Body of pancreas (tissue), 4 donors: ENCODE measurements at regions not wholly inside any gene's neighbourhood (a gene's known extent, or its start where the extent isn't known, plus 50 kb on each side); places are given as distances from the start of the nearest gene placed in this dataset.

Source experiments
- ATAC-seq: fragments of 150-250 bp; one replicate; pipeline ENCODE4 v1.9.1; 2016
- DNase-seq, 4 donors: peaks; one replicate each; pipeline ENCODE4 v3.0.0-alpha.2; 2019
- H3K27ac ChIP-seq, 4 donors: fragments of 200-600 bp; sonication (generic); 1 replicate in 3 of 4; 2 replicates in 1 of 4; pipeline versions ENCODE4 v1.5.1 to v1.6.1; 2016 to 2019; ENCODE audit warnings: mild to moderate bottlenecking in 1 of 4, mixed read lengths in 1 of 4, moderate library complexity in 1 of 4
- H3K27me3 ChIP-seq, 2 donors: fragments of 200-600 bp; sonication (generic); one replicate each; pipeline ENCODE4 v1.6.0; 2016; ENCODE audit warnings: mild to moderate bottlenecking in 1 of 2
- H3K36me3 ChIP-seq, 2 donors: fragments of 200-600 bp; sonication (generic); replicated peaks in 1 of 2; 2 replicates each; pipeline ENCODE4 v1.5.1; 2016; ENCODE audit warnings: low read depth in 2 of 2; ENCODE audit not compliant: insufficient read depth in 1 of 2
- H3K4me1 ChIP-seq: fragments of 200-600 bp; sonication (generic); one replicate; pipeline ENCODE4 v1.6.0; 2016
- H3K4me3 ChIP-seq, 2 donors: fragments of 200-600 bp; sonication (generic); 1 replicate in 1 of 2; 2 replicates in 1 of 2; pipeline ENCODE4 v1.5.1; 2016 to 2019
- H3K9me3 ChIP-seq, 3 donors: fragments of 200-600 bp; sonication (generic); 1 replicate in 2 of 3; 2 replicates in 1 of 3; pipeline ENCODE4 v1.5.1; 2016
- CTCF ChIP-seq, 7 experiments: fragments of 450-650 bp in 4 of 7; fragments of 200-600 bp in 3 of 7; sonication (generic) in 3 of 7; IDR thresholded peaks; one replicate each; pipeline ENCODE4 v1.5.1; 2016 to 2019; ENCODE audit warnings: antibody characterized with exemption in 7 of 7
- POLR2A ChIP-seq, 3 donors: fragments of 450-650 bp; IDR thresholded peaks; one replicate each; pipeline ENCODE4 v1.6.1; 2016; ENCODE audit warnings: antibody characterized with exemption in 3 of 3, mild to moderate bottlenecking in 2 of 3
- WGBS, 2 donors: methylation state at CpG; one replicate each; pipeline ENCODE4 v1.1.5; 2017; 5-methylcytosine and 5-hydroxymethylcytosine counted together
- intact Hi-C: fragments of 100-400 bp; cut with DNase I; formaldehyde crosslinking; loops from one replicate; pipeline ENCODE4 v1.15.1; 2023

- DNase-seq (no peak), ATAC-seq (no peak)
- Histone ChIP-seq H3K9me3 (no peaks in the 10 kb centered on the region), H3K36me3 (no peaks in the 10 kb centered on the region), H3K27ac (no peak overlapping the region), H3K4me3 (no peak overlapping the region), H3K27me3 (no peaks in the 10 kb centered on the region), H3K4me1 (no peaks in the 10 kb centered on the region)
- TF ChIP-seq CTCF (IDR thresholded peaks at IDR 0.05) = no peak
- intact Hi-C loops = no loop called here
- WGBS, 2 donors = 95% methylated on average over 4 of the region's 4 CpGs
Observed at GRCh38 chr9:107216329-107216728, 66.8 kb upstream of the RAD23B start.

- no peak overlapping the region for H3K27ac ChIP-seq
- no peak for TF ChIP-seq POLR2A (IDR thresholded peaks at IDR 0.05)
- no peak for TF ChIP-seq CTCF (IDR thresholded peaks at IDR 0.05)
- no peaks in the 10 kb centered on the region for H3K27me3 ChIP-seq
- H3K9me3 ChIP-seq = no peaks in the 10 kb centered on the region
- 67 to 78% methylated on average over 6 of the region's 6 CpGs for WGBS, 2 donors
- intact Hi-C loops = no loop called here
- H3K4me3 ChIP-seq = no peak overlapping the region
- DNase-seq = no peak
- no peak for ATAC-seq
- no peaks in the 10 kb centered on the region for H3K4me1 ChIP-seq
- no peaks in the 10 kb centered on the region for H3K36me3 ChIP-seq
Observed at GRCh38 chr9:107218829-107219485, 64.1 kb upstream of the RAD23B start.

- Histone ChIP-seq H3K27me3 (no peaks in the 10 kb centered on the region), H3K4me1 (no peaks in the 10 kb centered on the region), H3K27ac (no peak overlapping the region), H3K36me3 (no peaks in the 10 kb centered on the region), H3K4me3 (no peak overlapping the region), H3K9me3 (no peaks in the 10 kb centered on the region)
- ATAC-seq (no peak), DNase-seq (no peak)
- intact Hi-C loops = no loop called here
- TF ChIP-seq POLR2A (IDR thresholded peaks at IDR 0.05) = no peak
- no peak for TF ChIP-seq CTCF (IDR thresholded peaks at IDR 0.05)
- WGBS, 2 donors = 76 to 93% methylated on average over 4 of the region's 4 CpGs
Observed at GRCh38 chr9:107219486-107220077, 63.5 kb upstream of the RAD23B start.

- intact Hi-C loops = no loop called here
- DNase-seq = no peak
Observed at GRCh38 chr9:107221321-107221720, 61.8 kb upstream of the RAD23B start.

More at GRCh38 chr9:107221321-107221720, 61.8 kb upstream of the RAD23B start:
- H3K4me1 ChIP-seq = no peaks in the 10 kb centered on the region
- no peak overlapping the region for H3K4me3 ChIP-seq
- no peak for TF ChIP-seq POLR2A (IDR thresholded peaks at IDR 0.05)
- TF ChIP-seq CTCF (IDR thresholded peaks at IDR 0.05) = no peak
- H3K9me3 ChIP-seq = no peaks in the 10 kb centered on the region
- H3K36me3 ChIP-seq = no peaks in the 10 kb centered on the region
- ATAC-seq = no peak
- WGBS, 2 donors = 33 to 63% methylated on average over 2 of the region's 2 CpGs
- no peaks in the 10 kb centered on the region for H3K27me3 ChIP-seq
- H3K27ac ChIP-seq = no peak overlapping the region
